ENCODE measurements at regions not wholly inside any gene's neighbourhood (a gene's known extent, or its start where the extent isn't known, plus 50 kb on each side); places are given as distances from the start of the nearest gene placed in this dataset.

GRCh38 chr13:71251292-71251951 lies 615.6 kb downstream of the DACH1 start:
- H3K27ac ChIP-seq, result no peak overlapping the region
- no peak for DNase-seq (ENCODE audit: low spot score)
- no peak for TF ChIP-seq CTCF (IDR thresholded peaks at IDR 0.05)
- H3K4me3 ChIP-seq, result no peak overlapping the region

- Histone ChIP-seq H3K27ac (no peak overlapping the region), H3K4me3 (no peak overlapping the region)
- no peak for TF ChIP-seq CTCF (IDR thresholded peaks at IDR 0.05)
- no peak for DNase-seq (ENCODE audit: low spot score)
These were observed 618.0 kb downstream of the DACH1 start for GRCh38 chr13:71249011-71249410.

- no peak for DNase-seq (ENCODE audit: low spot score)
- Histone ChIP-seq H3K4me3 (no peak overlapping the region), H3K27ac (no peak overlapping the region)
- TF ChIP-seq CTCF (IDR thresholded peaks at IDR 0.05), result no peak
These were observed 622.8 kb downstream of the DACH1 start for GRCh38 chr13:71244161-71244560.

- H3K4me3 ChIP-seq, result no peak overlapping the region
- no peak overlapping the region for H3K27ac ChIP-seq
- no peak for TF ChIP-seq CTCF (IDR thresholded peaks at IDR 0.05)
- no peak for DNase-seq (ENCODE audit: low spot score)
These were observed 624.8 kb downstream of the DACH1 start for GRCh38 chr13:71242201-71242600.

- TF ChIP-seq CTCF (IDR thresholded peaks at IDR 0.05), result no peak
- H3K4me3 ChIP-seq, result no peak overlapping the region
- no peak for DNase-seq (ENCODE audit: low spot score)
- H3K27ac ChIP-seq, result no peak overlapping the region
These were observed 626.1 kb downstream of the DACH1 start for GRCh38 chr13:71240911-71241310.

GRCh38 chr13:71237332-71237731 lies 629.7 kb downstream of the DACH1 start:
- DNase-seq (ENCODE audit: low spot score), result no peak
- Histone ChIP-seq H3K4me3 (no peak overlapping the region), H3K27ac (no peak overlapping the region)
- no peak for TF ChIP-seq CTCF (IDR thresholded peaks at IDR 0.05)

- Histone ChIP-seq H3K27ac (no peak overlapping the region), H3K4me3 (no peak overlapping the region)
- TF ChIP-seq CTCF (IDR thresholded peaks at IDR 0.05), result no peak
- DNase-seq (ENCODE audit: low spot score), result no peak
These were observed 647.1 kb downstream of the DACH1 start for GRCh38 chr13:71219698-71220415.

All from coronary artery (tissue), 2 donors.